DMS 273 (cell line): ENCODE measurements at regions not wholly inside any gene's neighbourhood (a gene's known extent, or its start where the extent isn't known, plus 50 kb on each side); places are given as distances from the start of the nearest gene placed in this dataset.
A peak's percentile ranks its signal among the peaks of the same experiment; 100 is the strongest.
"Not testable (repeated sequence)": the region's sequence is repeated elsewhere in the genome, so short reads cannot be mapped to it uniquely, and the experiment has no call there.

ENCODE experiments used
- DNase-seq: peaks from one replicate; lab custom pipeline; 2025; ENCODE audit not compliant: unreplicated experiment; lab: John Stamatoyannopoulos, UW

DNA sequence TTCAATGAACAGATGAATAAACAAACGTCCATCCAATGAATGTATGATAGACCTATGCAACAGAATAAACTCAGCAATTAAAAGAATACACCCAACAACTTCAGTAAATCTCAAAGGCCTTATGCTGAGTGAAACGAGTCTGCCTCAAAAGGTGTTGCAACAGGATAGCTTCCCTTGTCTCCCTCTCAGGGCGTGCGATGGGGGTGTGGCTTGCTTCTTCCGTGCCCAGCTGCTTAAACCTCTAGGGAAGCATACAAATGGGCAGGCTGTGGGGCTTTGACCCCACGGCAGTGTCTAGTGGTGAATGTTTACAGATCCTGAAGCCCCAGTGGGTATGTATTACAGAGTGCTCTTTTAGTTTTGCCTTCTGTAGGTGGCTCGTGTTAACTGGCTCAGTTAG is 87.0 kb upstream of the CCL21 start:
- DNase-seq, result peak; percentile 17

DNA sequence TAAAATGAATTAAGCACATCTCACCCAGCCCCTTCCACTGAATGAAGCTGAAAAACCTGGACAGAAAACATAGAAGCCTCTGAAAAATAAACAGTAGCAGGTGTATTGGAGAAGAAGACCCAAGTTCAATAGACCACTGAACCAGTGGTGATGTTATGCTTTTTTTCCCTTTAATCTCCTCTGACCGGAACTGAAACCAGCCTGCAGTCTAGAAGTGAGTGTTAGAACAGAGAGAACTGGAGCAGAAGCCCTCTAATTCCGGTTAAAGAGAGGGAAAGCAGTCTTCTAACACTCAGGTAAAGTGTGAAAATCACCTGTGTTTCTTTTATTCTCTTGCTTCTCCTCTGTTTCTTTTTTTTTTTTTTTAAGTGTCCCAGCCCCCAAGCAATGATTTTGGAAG is 83.5 kb upstream of the CCL21 start:
- no peak for DNase-seq

GRCh38 chr9:34783951-34784487 is 74.1 kb upstream of the CCL21 start:
- DNase-seq, result no peak

DNA sequence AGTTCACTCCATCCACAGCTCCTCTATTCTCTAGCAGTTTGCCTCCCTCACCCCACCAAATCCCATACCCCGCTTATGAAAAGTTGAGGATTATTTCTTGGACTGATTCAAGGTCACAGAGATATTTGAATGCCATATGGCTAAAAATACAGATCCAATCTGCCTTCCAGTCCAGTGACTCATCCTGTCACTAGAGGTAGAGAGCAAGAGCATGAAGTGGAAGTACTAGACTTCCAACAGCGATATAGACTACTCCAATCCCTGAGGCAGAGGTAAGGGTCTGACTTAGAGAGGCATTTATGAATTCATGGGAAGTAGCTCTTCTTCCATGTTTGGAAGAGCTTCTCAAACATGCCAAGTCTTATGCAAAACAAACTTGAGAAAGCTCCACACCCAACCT is 72.4 kb upstream of the CCL21 start:
- DNase-seq, result no peak

DNA sequence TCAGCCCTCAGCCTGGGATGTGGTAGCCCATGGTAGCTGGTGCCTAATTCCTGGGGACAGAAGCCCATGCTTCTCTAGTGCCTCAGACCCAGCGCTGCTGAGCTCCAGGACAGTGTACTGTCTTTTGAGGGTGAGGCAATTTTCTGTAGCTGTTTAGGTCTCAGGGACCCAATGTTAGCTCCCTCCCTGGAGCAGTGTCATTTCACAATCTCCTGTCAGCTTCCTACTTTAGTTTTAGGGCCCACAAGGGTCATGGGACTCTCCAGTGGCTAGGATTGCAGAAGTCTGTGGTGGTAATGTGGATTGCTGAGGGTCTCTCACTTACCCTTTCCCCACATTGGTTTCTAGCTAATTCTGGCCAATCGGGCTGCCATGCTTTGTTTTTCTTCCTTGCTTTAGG is 67.7 kb upstream of the CCL21 start:
- no peak for DNase-seq

DNA sequence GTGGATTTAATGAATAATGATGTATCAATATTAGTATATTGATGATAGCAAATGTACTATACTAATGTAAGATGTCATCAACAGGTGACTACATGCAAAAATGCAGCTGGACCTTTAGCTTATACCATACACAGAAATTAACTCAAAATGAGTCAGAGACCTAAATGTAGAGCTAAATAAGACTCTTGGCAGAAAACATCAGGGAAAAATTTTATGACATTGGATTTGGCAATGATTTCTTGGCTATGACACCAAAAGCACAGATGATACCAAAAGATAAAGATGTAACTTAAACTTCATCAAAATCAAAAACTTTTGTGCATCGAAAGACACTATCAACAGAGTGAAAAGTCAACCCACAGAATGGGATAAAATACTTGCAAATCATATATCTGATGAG is 64.0 kb upstream of the CCL21 start:
- DNase-seq, result no peak

GRCh38 chr9:34773306-34773910 is 63.5 kb upstream of the CCL21 start:
- no peak for DNase-seq

DNA sequence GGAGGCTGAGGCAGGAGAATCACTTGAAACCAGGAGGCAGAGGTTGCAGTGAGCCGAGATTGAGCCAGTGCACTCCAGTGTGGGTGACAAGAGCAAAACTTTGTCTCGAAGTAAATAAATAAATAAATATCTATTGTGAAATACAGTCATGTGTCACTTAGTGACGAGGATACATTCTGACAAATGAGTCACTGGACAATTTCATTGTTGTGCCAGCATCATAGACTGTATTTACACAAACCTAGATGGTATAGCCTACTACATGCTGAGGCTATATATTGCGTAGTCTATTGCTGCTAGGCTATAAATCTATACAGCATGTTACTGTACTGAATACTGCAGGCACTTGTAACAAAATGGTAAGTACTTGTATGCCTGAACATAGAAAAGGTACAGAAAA is 61.1 kb upstream of the CCL21 start:
- DNase-seq, result no peak

DNA sequence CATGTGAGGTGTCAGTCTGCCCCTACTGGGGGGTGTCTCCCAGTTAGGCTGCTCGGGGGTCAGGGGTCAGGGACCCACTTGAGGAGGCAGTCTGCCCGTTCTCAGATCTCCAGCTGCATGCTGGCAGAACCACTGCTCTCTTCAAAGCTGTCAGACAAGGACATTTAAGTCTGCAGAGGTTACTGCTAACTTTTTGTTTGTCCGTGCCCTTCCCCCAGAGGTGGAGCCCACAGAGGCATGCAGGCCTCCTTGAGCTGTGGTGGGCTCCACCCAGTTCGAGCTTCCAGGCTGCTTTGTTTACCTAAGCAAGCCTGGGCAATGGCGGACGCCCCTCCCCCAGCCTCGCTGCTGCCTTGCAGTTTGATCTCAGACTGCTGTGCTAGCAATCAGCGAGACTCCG is 57.2 kb upstream of the CCL21 start:
- DNase-seq, result not testable (repeated sequence)

- peak; percentile 64 for DNase-seq
Observed at GRCh38 chr9:34760196-34761040, 50.5 kb upstream of the CCL21 start.
